HepG2 (cell line): ENCODE measurements at regions not wholly inside any gene's neighbourhood (a gene's known extent, or its start where the extent isn't known, plus 50 kb on each side); places are given as distances from the start of the nearest gene placed in this dataset.

Experiments
- ATAC-seq: fragments of 200-7000 bp; cut with Tn5 transposase; 3 replicates; pipeline ENCODE4 v1.9.1; 2020; ENCODE audit warnings: mild to moderate bottlenecking, moderate library complexity
- BruUV-seq: library from RNA; stranded (reverse); fragments of 400-500 nt; replicated peaks from 2 replicates; lab custom pipeline; 2021; lab: Mats Ljungman, UMichigan
- CTCF ChIA-PET: fragments of 300-600 bp; formaldehyde crosslinking; extraction: SDS; loops from one replicate; lab custom pipeline; 2021; ENCODE audit warnings: low total read pairs, inconsistent platforms, low intra/inter-chr PET ratio; lab: Yijun Ruan, JAX
- POLR2A ChIA-PET: fragments of 350-600 bp; sonication (Branson Sonifier 250); formaldehyde crosslinking; loops from one replicate; lab custom pipeline; 2020; ENCODE audit warnings: antibody characterized with exemption, inconsistent platforms; lab: Yijun Ruan, JAX
- DNase-seq: peaks from one replicate; pipeline ENCODE4 v3.0.0-alpha.2; 2015; ENCODE audit warnings: low spot score
- FAIRE-seq: peaks from 3 replicates; lab custom pipeline; 2011; peaks lifted over from hg19 to GRCh38; lab: Jason Lieb, UNC
- H2AFZ ChIP-seq: one replicate; pipeline ENCODE4 v1.6.1; 2011; ENCODE audit warnings: low read length, inconsistent platforms
- H3K27ac ChIP-seq: fragments of 300-600 bp; 3 replicates; pipeline ENCODE4 v1.8.0; 2011; ENCODE audit warnings: mixed run types, mild to moderate bottlenecking, mixed read lengths, low read length, inconsistent platforms; ENCODE audit not compliant: insufficient read depth; ENCODE audit errors: extremely low read length
- H3K27me3 ChIP-seq, 2 experiments: fragments of 200-600 bp in 1 of 2; 2 replicates in 1 of 2; 3 replicates in 1 of 2; pipeline versions ENCODE4 v1.6.0 to v1.8.0; 2011; ENCODE audit warnings: low read length in 2 of 2, mild to moderate bottlenecking in 2 of 2, moderate library complexity in 2 of 2, inconsistent platforms in 1 of 2; ENCODE audit not compliant: insufficient read depth in 2 of 2, control insufficient read depth in 1 of 2
- H3K36me3 ChIP-seq, 2 experiments: fragments of 200-600 bp in 1 of 2; replicated peaks in 1 of 2; 2 replicates in 1 of 2; 3 replicates in 1 of 2; pipeline versions ENCODE4 v1.5.1 to v1.8.0; 2011; ENCODE audit warnings: low read length in 2 of 2, inconsistent platforms in 1 of 2; ENCODE audit not compliant: insufficient read depth in 2 of 2, control insufficient read depth in 1 of 2
- H3K4me1 ChIP-seq: 2 replicates; pipeline ENCODE4 v1.5.1; 2012; ENCODE audit warnings: low read length, inconsistent platforms; ENCODE audit not compliant: insufficient read depth
- H3K4me2 ChIP-seq: 2 replicates; pipeline ENCODE4 v1.6.0; 2011; ENCODE audit warnings: low read depth, low read length, inconsistent platforms
- H3K4me3 ChIP-seq, 3 experiments: fragments of 200-600 bp in 1 of 3; sonication (generic), shearing (Covaris generic) in 1 of 3; replicated peaks in 1 of 3; 2 replicates each; pipeline ENCODE4 v1.5.1; 2011 to 2016; ENCODE audit warnings: low read length in 3 of 3, inconsistent platforms in 2 of 3, low read depth in 2 of 3, mild to moderate bottlenecking in 2 of 3, control low read depth in 1 of 3, mixed read lengths in 1 of 3; ENCODE audit not compliant: insufficient read depth in 1 of 3
- H3K79me2 ChIP-seq: one replicate; pipeline ENCODE4 v1.6.1; 2011; ENCODE audit warnings: low read length, inconsistent platforms; ENCODE audit not compliant: insufficient read depth
- H3K9ac ChIP-seq: 2 replicates; pipeline ENCODE4 v1.6.0; 2011; ENCODE audit warnings: mild to moderate bottlenecking, low read depth, low read length, inconsistent platforms; ENCODE audit not compliant: insufficient read depth
- H3K9me3 ChIP-seq: 2 replicates; pipeline ENCODE4 v1.5.1; 2012; ENCODE audit warnings: mild to moderate bottlenecking, low read length
- H4K20me1 ChIP-seq: 2 replicates; pipeline ENCODE4 v1.6.0; 2011; ENCODE audit warnings: inconsistent platforms, mild to moderate bottlenecking, low read length, moderate library complexity; ENCODE audit not compliant: insufficient read depth
- CENPT ChIP-seq: sonication (generic); formaldehyde crosslinking; IDR thresholded peaks from 2 replicates; pipeline ENCODE4 v1.8.0; 2022; ENCODE audit warnings: low read depth, mild to moderate bottlenecking, moderate library complexity, missing genetic modification reagents
- HNRNPUL1 ChIP-seq: fragments of 200-400 bp; formaldehyde crosslinking; IDR thresholded peaks from 2 replicates; pipeline ENCODE4 v1.6.1; 2017; ENCODE audit warnings: low read depth, mild to moderate bottlenecking, low read length, moderate library complexity
- ISL2 ChIP-seq: sonication (generic); formaldehyde crosslinking; IDR thresholded peaks from 2 replicates; pipeline ENCODE4 v1.5.0; 2020; ENCODE audit warnings: missing genetic modification reagents
- KAT8 ChIP-seq: IDR thresholded peaks from 2 replicates; pipeline ENCODE4 v1.6.1; 2016; ENCODE audit warnings: missing genetic modification reagents, missing compliant biosample characterization
- KLF15 ChIP-seq: sonication (generic); formaldehyde crosslinking; IDR thresholded peaks from 2 replicates; pipeline ENCODE4 v1.8.1; 2023; ENCODE audit warnings: borderline replicate concordance, mild to moderate bottlenecking, inconsistent platforms, missing genetic modification reagents, mixed read lengths
- MBNL3 ChIP-seq: fragments of 250-450 bp; sonication (Bioruptor Pico); conservative IDR thresholded peaks from 2 replicates; pipeline ENCODE4 v1.8.0; 2022; ENCODE audit warnings: mild to moderate bottlenecking, inconsistent platforms
- PRMT3 ChIP-seq: sonication (generic); formaldehyde crosslinking; IDR thresholded peaks from 2 replicates; pipeline ENCODE4 v1.8.1; 2022; ENCODE audit warnings: low read depth, mild to moderate bottlenecking, moderate library complexity, missing genetic modification reagents, borderline replicate concordance
- RBFOX2 ChIP-seq: fragments of 200-400 bp; formaldehyde crosslinking; IDR thresholded peaks from 2 replicates; pipeline ENCODE4 v1.6.1; 2017; ENCODE audit warnings: low read depth, mild to moderate bottlenecking, low read length
- RELA ChIP-seq: sonication (generic); formaldehyde crosslinking; IDR thresholded peaks from 2 replicates; pipeline ENCODE4 v1.4.0; 2020; ENCODE audit warnings: missing genetic modification reagents
- ZBTB37 ChIP-seq: sonication (generic); formaldehyde crosslinking; IDR thresholded peaks from 2 replicates; pipeline ENCODE4 v1.4.0; 2020; ENCODE audit warnings: mild to moderate bottlenecking, missing genetic modification reagents
- ZBTB39 ChIP-seq: sonication (generic); formaldehyde crosslinking; IDR thresholded peaks from 2 replicates; pipeline ENCODE4 v1.5.0; 2020; ENCODE audit warnings: missing genetic modification reagents
- ZKSCAN8 ChIP-seq: IDR thresholded peaks from 2 replicates; pipeline ENCODE4 v1.6.1; 2016; ENCODE audit warnings: borderline replicate concordance, missing genetic modification reagents, missing compliant biosample characterization
- ZNF232 ChIP-seq: sonication (generic); formaldehyde crosslinking; IDR thresholded peaks from 2 replicates; pipeline ENCODE4 v1.4.0; 2020; ENCODE audit warnings: missing genetic modification reagents, borderline replicate concordance
- ZNF326 ChIP-seq: sonication (generic); formaldehyde crosslinking; IDR thresholded peaks from 2 replicates; pipeline ENCODE4 v1.4.0; 2020; ENCODE audit warnings: missing genetic modification reagents, borderline replicate concordance
- ZNF382 ChIP-seq: sonication (generic); formaldehyde crosslinking; IDR thresholded peaks from 2 replicates; pipeline ENCODE4 v1.5.0; 2020; ENCODE audit warnings: missing genetic modification reagents, mild to moderate bottlenecking, borderline replicate concordance
- WGBS: methylation state at CpG from one replicate; pipeline ENCODE4 v1.1.6; 2017; ENCODE audit warnings: low lambda C conversion rate; 5-methylcytosine and 5-hydroxymethylcytosine counted together
- in situ Hi-C: cut with HindIII; loops from 2 replicates; pipeline ENCODE4 v1.10.0; 2017; ENCODE audit warnings: low pct_unique_long_range_greater_than_20kb; ENCODE audit not compliant: extremely low pct_ligation_motif_present
- intact Hi-C: fragments of 100-400 bp; cut with micrococcal nuclease; formaldehyde crosslinking; loops from one replicate; pipeline ENCODE4 v1.10.0; 2022; ENCODE audit not compliant: unreplicated experiment
- TF ChIP-seq, protein P1 (sequence below): sonication (generic); formaldehyde crosslinking; IDR thresholded peaks from 2 replicates; pipeline ENCODE4 v1.4.0; 2020; ENCODE audit warnings: mild to moderate bottlenecking, missing genetic modification reagents

GRCh38 chr17:20926532-20926931 lies 116.3 kb downstream of the USP22 start:
- H2AFZ ChIP-seq = no peak overlapping the region
- no peak for FAIRE-seq
- POLR2A ChIA-PET = no interaction called here
- CTCF ChIA-PET = no interaction called here
- H3K36me3 ChIP-seq = peaks cover 0 to 3% of the 10 kb centered on the region in 2 experiments; a peak in 1 of 5 replicates
- 50% methylated on average over 2 of the region's 2 CpGs for WGBS
- in situ Hi-C loops = no loop called here
- H3K27ac ChIP-seq = no peak overlapping the region
- no peaks in the 10 kb centered on the region for H4K20me1 ChIP-seq
- no peaks in the 10 kb centered on the region; a peak in 1 of 5 replicates for H3K27me3 ChIP-seq
- no peak overlapping the region for H3K4me2 ChIP-seq
- no peak for DNase-seq
- no TSS peak for BruUV-seq
- peaks cover 30% of the 10 kb centered on the region for H3K79me2 ChIP-seq
- no peak for TF ChIP-seq ZBTB37 (CRISPR knock-in tag)
- TF ChIP-seq, protein P1, sequence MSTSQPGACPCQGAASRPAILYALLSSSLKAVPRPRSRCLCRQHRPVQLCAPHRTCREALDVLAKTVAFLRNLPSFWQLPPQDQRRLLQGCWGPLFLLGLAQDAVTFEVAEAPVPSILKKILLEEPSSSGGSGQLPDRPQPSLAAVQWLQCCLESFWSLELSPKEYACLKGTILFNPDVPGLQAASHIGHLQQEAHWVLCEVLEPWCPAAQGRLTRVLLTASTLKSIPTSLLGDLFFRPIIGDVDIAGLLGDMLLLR (CRISPR knock-in tag) = no peak
- TF ChIP-seq ISL2 (CRISPR knock-in tag) = no peak
- no peak for TF ChIP-seq PRMT3 (CRISPR knock-in tag)
- no peak for TF ChIP-seq CENPT (CRISPR knock-in tag)
- no peak for TF ChIP-seq MBNL3 (CRISPR knock-in tag)
- no peak for TF ChIP-seq ZKSCAN8 (CRISPR knock-in tag)
- TF ChIP-seq KAT8 = no peak
- no peak for TF ChIP-seq ZNF382 (CRISPR knock-in tag)
- no peak for TF ChIP-seq KLF15 (CRISPR knock-in tag)
- TF ChIP-seq ZNF326 (CRISPR knock-in tag) = no peak
- no peak for TF ChIP-seq ZNF232
- TF ChIP-seq HNRNPUL1 = no peak
- TF ChIP-seq RELA = no peak
- TF ChIP-seq ZBTB39 = no peak
- no peak for TF ChIP-seq RBFOX2
- TF ChIP-seq, all 625 proteins: peak for 0
- no peak overlapping the region for H3K9ac ChIP-seq
- intact Hi-C loops = no loop called here
- H3K4me3 ChIP-seq = no peak overlapping the region
- ATAC-seq = no peak
- peaks cover 5% of the 10 kb centered on the region; the same call in 1 of the 2 replicates for H3K4me1 ChIP-seq
- H3K9me3 ChIP-seq = no peaks in the 10 kb centered on the region
